Activated CD4-positive, CD25-positive, alpha-beta regulatory T cell treated with anti-CD3 and anti-CD28 coated beads, Interleukin-2, amount 50 U/mL, for 24 hours (primary cell): ENCODE measurements at regions not wholly inside any gene's neighbourhood (a gene's known extent, or its start where the extent isn't known, plus 50 kb on each side); places are given as distances from the start of the nearest gene placed in this dataset.

Source experiments
- ATAC-seq, 2 donors: fragments of 150-1000 bp; cut with Tn5 transposase; one replicate each; pipeline ENCODE4 v1.10.0; 2021; ENCODE audit warnings: mild to moderate bottlenecking in 1 of 2, moderate library complexity in 1 of 2

DNA sequence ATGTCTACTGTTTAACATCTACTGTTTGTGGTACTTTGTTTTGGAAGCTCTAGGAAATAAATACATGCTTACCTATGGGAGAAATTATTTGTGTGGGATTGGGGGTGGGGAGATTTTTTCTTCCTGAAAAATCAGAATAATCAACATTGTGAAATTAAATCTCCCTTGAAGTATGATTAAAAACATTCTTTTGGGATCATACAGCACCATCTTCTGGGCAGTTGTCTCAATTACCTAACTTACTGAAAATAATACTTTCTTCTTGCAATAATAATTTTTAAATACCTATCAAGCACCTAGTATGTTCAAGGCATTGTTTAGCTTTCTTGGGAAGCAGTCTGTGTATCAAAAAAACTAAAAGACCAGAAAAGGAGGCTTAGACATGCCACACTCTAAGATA lies 576.5 kb upstream of the ARGLU1 start:
- no peak for ATAC-seq

DNA sequence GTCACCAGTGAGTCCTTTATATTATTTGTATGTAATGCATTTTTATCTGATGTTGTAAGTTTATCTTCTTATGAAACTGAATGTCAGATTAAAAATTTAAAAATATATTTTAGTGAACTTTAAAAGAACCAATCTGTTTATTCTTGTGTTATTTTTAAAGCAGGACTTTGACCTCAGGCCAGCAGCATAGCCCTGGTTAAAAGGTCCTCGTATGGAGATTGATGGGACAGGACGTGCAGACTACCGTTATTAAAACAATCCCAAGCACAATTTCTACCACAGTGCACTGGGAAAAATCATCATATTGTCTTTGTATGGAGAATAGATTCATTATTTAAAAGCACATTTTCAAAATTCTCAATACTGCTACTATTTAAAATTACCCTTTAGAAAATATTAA lies 573.8 kb upstream of the ARGLU1 start:
- no peak for ATAC-seq

DNA sequence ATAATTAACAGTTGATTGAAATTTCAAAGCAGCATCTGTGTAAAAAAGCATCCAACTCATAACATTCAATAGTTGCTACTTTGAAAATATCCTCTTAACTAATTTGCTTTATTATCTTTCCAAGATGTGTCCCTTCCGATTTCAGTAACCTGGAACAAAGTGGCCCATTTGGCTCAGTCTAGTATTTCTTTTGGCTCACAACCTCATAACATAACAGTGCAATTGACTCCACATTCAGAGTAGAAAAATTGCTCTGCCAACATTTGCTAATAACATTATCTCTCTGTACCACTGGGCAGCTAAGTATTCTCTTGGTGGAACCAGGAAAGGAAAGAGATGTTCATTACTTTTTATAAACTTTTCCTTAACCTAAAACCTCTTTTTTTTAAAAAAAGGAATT lies 571.1 kb upstream of the ARGLU1 start:
- no peak for ATAC-seq

DNA sequence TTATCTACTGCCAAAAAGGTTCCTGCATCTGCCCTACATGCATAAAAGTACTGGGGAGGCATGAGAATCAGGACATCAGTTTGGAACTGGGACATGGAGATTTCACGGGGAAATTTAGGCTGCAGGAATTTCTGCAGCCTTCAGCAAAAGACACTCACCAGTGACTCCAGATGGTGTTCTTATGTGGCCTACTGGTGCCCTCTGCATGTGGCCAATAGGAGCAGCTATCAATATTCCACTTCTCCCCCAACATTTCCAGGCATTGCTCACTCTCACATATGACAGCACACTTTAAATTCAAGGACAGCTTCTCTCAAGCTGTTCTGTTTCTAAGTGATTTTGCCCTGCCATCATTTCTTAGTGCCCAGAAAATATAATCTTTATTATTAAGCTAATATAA lies 570.5 kb upstream of the ARGLU1 start:
- no peak for ATAC-seq

DNA sequence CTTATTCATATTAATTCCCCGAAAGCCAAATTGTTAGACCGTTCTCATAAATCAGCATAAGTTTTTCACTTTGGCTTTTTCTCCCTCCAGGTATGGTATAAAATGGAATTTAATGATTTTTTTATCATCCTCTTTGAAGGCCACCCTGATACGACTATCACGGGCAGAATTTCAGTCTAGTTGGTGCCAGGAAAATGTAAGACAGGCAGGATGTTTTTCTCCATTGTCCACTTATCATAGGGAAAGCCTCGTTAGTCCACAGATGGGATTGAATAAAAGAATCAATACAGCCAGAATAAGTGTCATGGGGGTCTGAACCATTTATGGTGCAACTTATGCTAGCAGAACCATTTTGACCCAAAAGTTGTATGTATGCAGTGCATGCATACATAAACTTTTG lies 566.0 kb upstream of the ARGLU1 start:
- no peak for ATAC-seq

DNA sequence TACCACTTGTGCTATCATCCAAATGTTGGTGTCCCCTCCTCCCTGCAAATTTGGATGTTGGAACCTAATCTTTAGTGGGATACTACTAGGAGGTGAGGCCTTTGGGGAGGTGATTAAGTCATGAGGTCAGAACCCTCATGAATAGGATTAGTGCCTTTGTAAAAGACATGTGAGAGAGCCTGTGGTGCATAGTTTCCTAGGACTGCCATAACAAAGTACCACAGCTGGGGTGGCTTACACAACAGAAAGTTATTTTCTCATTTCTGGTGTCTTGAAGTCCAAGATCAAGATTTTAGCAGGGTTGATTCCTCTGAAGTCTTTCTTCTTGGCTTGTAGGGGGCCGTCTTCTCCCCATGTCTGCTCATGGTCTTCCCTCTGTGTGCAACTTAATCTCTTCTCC lies 562.6 kb upstream of the ARGLU1 start:
- no peak for ATAC-seq

DNA sequence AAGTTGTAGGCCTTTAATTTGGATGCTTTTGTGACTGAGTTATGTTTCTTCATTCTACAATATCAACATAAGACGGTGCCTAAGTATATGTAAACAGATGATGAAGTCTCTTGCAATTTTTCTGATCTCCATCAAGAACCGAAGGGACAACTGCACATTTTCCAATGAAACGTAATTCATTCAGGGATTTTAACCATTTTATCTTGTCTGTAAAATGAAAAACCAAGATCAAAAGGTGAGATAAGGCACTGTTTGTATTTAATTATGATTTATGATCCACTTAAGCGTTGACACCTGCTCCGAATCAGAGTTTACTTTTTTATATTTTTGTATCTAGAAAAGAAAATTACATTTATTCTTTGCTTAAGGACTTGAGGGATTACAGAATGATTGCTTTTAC lies 556.8 kb upstream of the ARGLU1 start:
- no peak for ATAC-seq

DNA sequence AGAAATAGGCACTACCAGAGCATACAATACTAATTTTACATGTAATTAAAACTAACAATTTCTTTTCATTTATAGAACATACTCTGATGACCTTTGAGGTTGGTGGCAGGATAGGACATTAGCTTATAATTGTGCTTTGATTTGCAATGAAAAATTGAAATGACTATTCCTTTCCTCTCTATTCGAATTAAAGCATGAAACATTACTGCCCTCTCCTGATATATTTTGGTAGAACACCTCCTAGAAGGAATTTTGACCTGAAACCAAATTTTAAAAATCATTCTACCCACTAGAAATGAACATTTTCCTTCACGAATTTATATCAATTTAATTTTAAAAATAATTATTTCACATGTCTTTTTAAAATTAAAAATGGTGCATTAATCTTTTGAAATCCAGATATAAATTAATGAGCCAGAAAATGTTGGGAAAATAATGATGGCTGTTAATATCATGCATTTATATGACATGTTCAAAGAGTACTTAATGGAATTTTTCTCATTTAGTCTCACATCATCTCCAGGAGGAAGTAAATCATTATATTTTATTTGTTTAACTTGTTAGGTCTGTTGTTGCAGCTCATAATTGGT lies 556.3 kb upstream of the ARGLU1 start:
- ATAC-seq: no peak

DNA sequence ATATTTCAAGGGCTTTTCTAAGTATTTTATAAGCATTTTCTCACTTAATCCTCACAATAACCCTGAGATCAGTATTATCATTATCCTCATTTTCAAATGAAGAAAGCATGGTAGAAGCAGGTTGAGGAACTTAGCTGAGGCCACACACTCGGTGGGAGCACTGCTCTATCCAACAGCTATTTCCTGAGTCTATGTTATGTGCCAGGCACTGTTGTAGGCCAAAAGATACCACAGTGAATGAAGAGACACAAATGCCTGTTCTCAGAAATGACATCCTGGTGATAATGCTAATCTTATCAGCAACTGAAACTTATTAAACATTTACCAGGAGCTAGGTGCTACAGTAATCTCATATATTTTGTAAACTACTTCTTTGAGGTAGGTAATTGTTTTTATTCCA lies 553.9 kb upstream of the ARGLU1 start:
- no peak for ATAC-seq

DNA sequence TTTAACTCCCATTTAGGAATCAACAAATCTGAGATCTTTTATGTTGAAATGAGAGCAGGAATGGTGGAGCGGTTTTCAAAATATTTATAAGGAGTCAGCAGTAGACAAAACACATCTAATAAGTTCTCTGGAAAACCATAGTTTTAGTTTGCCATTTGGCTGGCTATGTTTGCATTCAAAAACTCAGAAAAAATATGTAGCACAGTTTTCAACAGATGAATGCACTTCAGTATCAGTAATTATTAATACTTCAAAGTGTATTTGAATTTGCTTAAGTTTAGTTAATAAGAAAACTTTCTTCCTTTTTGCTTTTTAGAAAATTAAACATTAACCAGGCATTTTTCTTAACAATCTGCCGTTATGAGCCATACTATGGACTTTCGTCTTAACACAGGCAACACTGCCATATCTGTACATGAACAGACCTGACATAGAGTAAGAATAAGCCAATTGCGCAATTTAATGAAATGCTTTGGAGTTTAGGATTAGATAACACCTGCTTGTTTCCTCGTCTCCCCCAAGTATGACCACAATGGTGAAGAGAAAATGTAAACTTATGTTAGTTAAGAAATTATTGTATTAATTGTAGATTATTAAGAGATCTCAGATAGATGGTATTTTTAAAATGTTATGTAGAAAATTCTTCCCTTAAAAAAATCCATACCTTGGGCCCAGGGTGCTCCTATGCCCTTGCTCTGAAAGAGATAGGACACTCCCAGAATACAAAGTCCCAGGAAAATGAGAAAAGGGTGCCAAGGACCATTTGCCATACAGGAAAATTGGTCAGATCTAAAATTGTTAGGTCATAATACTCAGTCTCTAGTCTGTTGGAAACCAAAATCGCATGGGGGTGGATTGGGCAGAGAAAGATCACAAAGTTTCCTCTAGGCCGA lies 552.3 kb upstream of the ARGLU1 start:
- ATAC-seq: no peak

DNA sequence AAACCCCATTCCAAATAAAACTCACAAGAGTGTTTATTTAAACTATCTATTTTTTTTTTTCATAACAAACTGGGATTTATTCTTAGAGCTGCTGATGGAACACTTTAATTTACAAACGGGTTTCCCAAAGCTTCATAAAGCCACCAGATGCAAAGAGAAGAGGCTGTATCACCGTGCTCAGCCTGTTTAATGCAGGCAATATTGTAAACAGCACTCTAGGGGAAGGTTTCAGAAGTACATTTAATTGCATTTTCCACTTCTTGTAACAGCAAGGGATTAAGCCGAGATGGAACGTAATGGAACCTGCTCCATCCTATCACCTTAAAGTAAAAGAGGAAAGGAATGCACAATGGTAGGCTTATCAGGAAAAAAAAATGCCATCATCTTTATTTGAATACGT lies 550.6 kb upstream of the ARGLU1 start:
- ATAC-seq: no peak

DNA sequence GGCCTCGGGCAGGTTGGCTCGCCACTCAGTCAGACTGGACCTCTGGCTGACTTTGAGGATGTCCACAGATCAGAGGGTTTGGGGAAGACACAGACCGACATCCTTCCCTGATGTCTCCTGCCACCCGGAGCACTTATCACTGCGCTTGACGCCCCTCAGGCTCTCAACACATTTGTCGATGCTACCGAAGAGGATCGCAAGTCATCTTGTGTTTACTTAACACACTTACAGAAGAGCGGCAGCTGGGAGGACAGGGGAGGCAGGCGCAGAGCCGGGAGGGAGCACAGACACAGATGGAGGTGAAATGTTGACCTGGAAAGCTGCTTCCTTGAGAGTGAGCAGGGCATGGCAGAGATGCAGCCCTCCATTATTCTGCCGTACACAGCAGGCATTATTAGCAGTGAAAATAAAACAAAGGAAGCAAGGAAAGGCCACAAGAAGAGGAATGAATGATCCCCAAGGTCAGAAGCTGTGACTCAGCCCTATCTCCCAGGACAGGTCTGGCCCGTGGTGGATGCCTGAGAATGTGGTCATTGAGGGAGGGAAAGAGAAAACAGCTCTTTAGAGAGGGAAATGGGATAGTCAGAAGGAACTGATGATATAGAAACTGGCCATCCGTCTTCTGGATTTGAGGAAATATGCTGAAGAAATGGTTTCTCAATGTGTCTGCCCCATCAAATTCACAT lies 549.5 kb upstream of the ARGLU1 start:
- no peak for ATAC-seq

DNA sequence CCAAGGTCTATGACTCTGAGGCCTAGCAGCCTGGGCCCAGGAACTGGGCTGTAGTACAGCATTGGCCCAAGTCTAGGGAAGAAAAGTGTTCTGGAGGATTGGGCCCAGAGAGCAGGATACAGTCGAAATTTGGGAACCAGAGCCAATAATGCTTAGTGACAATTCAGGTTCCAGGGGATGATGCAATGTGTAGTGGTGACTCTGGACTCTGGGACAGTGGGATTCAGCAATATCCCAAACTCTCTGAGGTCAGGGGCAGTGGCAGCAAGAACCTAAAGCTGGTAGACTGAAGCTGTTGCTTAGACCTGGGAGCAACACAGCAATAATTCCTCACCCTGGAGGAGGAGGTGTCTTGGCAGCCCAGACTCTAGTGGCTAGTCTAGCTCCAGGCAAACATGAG lies 545.5 kb upstream of the ARGLU1 start:
- ATAC-seq: no peak

DNA sequence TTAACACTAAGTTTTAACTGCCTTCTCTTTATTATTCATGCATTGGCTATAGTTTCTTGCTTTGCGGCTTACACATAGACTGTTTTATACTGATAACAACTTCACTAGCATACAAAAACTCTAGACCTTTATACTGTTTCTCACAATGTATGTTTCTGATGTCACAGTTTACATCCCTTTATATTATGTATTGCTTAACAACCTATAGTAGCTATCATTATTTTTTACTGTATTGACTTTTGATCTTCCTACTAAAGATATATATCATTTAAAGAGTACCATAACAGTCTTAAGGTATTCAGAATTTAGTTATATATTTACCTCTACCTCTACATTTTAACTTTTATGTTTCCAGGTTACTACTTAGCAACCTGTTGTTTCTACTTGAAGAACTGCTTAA lies 543.3 kb upstream of the ARGLU1 start:
- ATAC-seq: no peak

DNA sequence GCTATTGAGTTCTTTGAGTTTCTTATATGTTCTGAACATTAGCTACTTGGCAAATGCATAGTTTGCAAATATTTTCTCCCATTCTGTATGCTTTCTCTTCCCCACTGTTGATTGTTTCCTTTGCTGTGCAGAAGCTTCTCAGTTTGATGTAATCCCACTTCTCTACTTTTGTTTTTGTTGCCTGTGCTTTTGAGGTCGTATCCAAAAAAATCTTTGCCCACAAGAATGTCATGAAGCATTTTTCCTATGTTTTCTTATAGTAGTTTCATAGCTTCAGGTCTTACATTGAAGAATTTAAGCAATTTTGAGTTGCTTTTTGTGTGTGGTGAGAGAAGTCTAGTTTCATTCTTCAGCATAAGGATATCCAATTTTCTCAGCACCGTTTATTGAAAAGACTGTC lies 536.7 kb upstream of the ARGLU1 start:
- ATAC-seq: no peak

DNA sequence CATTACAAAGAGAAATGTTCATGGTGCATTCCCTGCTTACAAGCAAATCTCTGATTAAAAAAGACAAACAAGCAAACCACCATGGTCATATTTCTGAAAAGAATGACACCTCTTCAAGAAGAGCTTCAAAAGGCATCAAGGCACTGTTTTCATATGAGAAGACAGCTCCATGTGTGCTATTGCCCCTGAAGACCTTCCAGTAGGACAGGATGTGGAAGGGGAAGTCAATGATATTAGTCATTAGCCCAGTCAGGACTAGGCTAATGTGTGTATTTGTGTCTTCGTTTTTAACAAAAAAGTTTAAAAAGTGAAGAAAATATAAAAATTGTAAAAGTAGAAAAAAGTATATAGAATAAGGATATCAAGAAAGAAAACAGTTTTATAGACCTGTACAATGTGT lies 534.7 kb upstream of the ARGLU1 start:
- no peak for ATAC-seq

DNA sequence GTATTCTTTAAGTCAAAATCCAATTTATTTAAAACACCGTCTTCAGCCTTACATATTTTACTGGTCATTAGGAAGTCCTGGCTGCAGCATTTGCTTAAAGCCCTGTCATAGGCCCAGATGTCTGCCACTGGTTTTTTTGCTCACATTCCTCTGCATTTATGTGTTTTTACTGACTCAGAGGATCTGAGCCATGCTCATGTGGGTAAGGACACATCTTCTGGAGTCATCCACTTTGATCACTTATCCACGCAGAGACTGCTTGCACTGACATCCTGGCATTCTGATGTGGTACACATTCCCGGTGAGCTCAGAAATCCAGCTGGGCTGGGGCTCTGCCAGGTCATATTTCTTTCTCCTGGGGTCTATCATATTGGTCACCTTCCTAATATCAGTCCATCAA lies 531.7 kb upstream of the ARGLU1 start:
- no peak for ATAC-seq

DNA sequence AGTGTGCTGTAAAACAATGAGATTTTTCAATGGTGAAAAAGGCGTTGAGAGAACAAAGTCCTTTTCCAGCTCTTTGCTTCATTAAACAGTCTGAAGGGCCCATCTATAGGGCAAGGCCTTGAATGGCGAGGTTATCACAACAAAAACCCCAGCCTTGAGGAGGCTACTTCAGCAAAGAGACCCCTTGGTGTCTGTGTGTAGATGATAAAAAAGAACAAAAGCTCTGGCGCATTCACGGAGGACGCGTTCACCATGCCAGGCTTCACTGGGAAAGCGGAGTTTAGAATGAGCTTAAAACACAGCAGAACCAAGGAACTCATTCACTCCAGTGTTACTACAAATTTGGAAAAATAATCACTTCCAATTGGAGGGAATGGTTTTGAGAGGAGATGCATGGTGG lies 530.0 kb upstream of the ARGLU1 start:
- no peak for ATAC-seq

DNA sequence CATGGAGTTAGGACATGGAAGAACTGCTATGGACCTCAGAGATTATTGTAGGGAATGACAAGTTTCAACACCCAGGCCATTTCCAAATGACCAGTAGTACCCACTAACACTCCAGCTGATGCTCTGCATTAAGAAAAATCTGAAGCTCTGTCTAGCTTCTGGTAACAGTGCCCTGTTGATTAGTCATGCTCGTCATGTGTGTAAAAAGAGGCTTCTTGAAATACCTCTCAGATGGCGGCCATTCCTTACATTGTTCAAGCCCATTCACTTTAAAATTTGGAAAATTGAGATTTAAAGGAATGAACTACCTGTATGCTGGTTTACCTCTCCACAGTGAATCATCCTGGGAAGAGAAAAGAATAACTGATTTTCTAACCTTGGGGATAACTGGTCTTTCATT lies 527.9 kb upstream of the ARGLU1 start:
- ATAC-seq: no peak

DNA sequence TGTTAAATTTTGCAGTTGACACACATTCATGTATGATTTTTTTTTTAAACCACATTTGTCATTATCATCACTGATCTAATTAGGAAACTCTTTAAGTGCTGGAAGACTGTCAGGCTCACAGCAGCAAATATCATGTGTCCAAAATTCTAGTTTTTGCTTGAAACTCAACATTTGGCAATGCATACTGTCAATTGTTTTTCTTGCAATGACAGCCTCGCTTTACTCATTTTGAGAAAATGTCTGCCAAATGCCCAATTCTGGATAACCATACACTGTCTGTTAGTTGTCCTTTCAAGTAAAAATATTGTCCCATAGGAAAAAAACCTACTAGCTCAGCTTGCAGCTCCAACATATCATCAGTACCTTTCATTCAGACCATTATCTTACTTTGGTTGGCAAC lies 523.9 kb upstream of the ARGLU1 start:
- ATAC-seq: no peak

DNA sequence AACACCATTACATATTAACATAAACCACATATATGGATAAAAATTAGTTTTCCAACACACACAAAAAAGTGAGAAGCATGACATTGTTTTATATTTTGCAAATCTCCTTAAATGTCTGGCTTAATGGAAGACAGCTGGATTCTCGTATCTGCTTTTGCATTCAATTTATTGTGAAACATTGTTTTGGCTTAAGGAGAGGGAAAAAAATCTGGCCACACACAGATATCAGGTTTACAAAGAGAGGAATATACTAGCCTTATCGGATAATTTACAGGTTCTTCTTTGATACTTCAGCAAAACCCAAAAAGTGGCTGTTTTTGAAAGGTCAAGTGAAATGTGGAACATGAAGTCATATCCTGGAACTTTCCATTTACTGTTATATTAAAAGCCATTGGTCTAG lies 523.5 kb upstream of the ARGLU1 start:
- no peak for ATAC-seq

DNA sequence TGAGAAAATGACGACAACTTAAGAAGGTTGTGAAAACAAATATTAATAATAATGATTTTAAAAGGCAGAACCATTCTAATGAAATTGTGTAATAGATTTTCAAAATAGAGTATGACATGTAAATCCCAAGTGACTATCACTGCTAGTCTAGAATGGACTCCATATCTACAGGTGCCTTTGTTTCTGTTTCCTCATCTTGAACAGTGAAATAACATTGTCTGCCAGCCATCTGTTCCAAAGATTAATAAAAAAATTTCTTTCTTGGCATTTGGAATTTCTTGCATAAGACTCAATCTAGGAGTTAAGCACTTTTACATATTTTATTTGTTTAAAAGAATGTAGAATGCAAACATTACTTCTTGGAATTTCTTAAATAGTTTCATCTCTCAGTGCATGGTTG lies 520.1 kb upstream of the ARGLU1 start:
- no peak for ATAC-seq

DNA sequence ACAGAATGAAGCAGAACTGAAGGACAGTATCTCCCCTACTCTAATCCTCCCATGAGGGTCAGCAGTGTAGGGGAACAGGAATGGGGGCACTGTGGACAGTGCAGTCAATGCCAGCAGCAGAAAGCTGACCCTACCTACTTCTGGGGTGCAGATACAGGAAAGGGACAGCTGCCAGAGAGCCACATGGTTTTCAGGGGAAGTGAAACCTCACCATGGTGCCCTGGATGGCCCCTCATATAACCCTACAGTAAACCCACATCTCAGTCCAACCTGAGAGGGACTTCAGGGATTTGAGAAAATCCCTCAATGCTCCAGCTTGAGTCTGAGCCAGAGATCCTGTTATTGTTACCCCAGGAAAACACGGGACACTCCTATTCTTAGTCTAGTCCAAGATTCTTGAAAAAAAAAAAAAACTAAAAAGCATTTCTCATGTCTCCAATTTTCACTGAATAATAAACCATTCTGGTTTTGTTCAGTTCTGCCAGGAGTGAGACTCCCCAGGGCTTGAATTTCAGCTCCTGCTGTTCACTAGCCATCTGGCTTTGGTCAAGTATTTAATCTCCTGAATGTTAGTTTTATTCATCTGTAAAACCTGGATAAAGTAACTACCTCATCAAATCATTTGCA lies 511.6 kb upstream of the ARGLU1 start:
- ATAC-seq: no peak
